Epidermal melanocyte (primary cell): ENCODE measurements at regions not wholly inside any gene's neighbourhood (a gene's known extent, or its start where the extent isn't known, plus 50 kb on each side); places are given as distances from the start of the nearest gene placed in this dataset.

ENCODE experiments used
- DNase-seq: peaks from one replicate; pipeline ENCODE4 v3.0.0; 2011; ENCODE audit warnings: low spot score; ENCODE audit not compliant: insufficient read length

GRCh38 chr6:156160795-156161165 lies 616.4 kb upstream of the ARID1B start:
- DNase-seq = no peak

- DNase-seq = no peak
Observed at GRCh38 chr6:156160007-156160794, 617.0 kb upstream of the ARID1B start.

GRCh38 chr6:156154896-156155295 lies 622.3 kb upstream of the ARID1B start:
- DNase-seq = no peak

- DNase-seq = no peak
Observed at GRCh38 chr6:156150391-156150790, 626.8 kb upstream of the ARID1B start.

- no peak for DNase-seq
Observed at GRCh38 chr6:156146891-156147290, 630.3 kb upstream of the ARID1B start.

DNA sequence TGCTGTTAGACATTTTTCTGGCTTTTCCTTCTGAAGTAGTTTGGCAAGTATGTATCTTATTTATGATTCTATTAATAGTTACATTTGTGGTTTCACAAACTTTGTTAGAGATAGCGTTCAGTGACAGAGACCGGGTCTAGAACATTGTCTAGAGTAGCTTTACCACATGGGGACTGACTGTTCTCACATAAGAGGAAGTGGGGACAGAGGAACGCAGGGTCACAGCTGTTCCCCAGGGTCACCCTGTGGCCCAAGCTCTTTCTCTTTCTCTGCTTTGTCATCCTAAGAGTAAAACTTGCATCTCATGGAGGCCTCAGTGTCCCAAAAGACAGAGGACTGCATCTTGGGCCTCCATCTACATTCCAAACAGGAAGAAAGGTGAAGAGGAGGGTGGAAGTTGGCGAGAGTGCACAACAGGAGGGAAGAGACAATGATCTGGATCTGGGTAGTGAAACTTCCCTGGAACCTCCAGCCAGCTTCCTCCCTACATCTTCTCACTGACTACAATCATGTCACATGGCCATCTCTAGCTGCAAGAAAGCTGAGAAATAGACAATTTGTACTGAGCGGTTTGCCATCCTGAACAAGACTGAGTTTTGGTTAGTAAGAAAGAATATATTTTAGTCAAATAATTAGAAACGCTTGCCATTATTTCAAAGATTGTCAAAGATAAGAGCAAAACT lies 645.8 kb upstream of the ARID1B start:
- no peak for DNase-seq

- no peak for DNase-seq
Observed at GRCh38 chr6:156126535-156126934, 650.6 kb upstream of the ARID1B start.

DNA sequence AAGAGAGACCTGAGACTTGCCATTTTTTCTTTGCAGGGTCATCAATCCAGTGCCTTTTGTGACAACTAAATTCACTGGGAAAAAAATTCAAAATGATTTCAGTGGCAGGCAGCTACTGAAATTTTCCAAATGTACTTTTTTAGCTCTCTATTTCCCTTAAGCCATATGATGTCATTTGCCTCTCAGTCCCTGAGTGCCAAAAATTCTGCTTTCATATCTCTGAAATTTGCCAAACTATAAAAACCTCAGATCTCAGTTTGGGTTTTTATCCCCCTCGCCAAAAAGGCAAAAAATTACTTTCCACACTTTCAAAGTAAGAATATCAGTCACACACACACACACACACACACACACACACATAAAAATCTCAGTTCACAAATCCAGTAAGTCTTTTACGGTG lies 651.3 kb upstream of the ARID1B start:
- DNase-seq = no peak

DNA sequence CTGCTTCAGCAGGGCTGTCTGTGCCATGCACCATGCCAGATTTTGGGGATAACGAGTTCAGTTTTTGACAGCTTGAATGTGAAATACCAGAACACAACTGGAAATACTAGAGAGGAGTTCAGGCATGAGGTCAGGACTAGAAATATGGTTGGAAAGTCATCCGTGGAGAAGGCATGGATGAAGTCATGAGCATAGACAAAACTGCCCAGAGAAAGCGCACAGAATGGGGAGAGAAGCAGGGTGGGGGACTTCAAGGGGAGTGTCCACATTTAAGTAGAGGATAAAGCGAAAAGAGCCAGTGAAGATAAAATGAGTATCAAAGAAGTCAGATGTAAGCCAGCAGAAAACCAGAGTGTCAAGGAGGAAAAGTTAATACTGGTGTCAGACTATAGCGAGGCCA lies 653.4 kb upstream of the ARID1B start:
- DNase-seq = no peak

DNA sequence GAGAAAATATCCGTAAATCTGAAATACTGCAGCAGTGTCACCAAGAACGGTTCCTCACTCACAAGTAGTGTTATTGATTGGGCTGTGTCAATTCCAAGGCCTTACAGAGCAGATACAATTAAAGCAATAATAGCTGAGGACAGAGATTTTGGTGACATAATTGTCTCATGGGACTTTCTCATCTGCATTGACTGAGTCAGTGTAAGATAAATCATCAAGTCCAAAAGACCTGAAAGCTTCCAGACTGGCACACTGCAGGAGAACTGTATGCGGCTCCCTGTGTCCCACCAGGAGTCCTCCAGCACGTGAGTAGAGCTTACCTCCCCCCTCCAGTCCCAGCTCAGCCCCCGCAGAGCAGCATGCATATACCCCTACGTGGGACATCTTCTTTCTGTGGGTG lies 655.2 kb upstream of the ARID1B start:
- no peak for DNase-seq

GRCh38 chr6:156114541-156114940 lies 658.9 kb upstream of the NOX3 start:
- no peak for DNase-seq

- no peak for DNase-seq
Observed at GRCh38 chr6:156113631-156114030, 658.0 kb upstream of the NOX3 start.

DNA sequence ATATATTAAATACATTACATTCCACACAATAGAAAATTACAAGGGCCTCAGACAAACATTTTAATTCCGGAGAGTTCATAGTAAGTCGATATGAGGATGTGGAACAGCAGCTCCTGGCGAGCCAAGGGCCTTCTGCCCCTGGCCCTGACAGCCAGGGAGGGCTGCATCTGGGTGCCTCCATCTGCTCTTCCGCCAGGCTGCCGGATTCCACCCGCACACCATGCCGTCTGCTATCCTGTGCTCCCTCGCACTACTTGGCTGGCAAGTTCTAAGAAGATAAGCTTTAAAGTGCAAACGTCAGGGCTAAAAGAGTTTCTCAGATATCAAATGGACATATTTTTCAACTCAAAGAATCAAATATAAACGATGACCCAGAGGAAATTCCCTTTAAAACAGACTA lies 656.3 kb upstream of the NOX3 start:
- no peak for DNase-seq

GRCh38 chr6:156110249-156110648 lies 654.6 kb upstream of the NOX3 start:
- no peak for DNase-seq

- DNase-seq = no peak
Observed at GRCh38 chr6:156109713-156110112, 654.1 kb upstream of the NOX3 start.

DNA sequence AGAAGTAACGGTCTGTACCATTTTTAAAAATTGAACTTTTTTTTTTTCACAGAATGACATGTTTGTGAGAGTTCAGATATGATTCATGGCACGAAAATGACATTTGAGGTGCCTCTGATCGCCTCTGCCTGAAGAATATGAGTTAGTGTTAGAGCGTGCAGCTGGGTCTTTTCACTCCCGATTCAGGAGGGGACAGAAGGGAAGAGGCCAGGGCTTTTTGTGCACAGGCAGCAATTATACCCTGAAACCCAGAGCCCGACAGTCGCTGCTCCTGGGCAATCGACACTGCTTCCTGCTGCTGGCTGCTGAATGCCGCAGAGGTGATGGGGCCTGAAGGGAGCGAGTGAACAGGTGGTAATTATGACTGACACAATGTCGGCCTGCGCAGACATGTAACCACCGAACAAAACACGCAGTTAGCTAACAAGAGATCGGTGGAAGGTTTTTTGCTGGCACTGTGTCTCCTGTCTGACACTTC lies 652.0 kb upstream of the NOX3 start:
- no peak for DNase-seq

DNA sequence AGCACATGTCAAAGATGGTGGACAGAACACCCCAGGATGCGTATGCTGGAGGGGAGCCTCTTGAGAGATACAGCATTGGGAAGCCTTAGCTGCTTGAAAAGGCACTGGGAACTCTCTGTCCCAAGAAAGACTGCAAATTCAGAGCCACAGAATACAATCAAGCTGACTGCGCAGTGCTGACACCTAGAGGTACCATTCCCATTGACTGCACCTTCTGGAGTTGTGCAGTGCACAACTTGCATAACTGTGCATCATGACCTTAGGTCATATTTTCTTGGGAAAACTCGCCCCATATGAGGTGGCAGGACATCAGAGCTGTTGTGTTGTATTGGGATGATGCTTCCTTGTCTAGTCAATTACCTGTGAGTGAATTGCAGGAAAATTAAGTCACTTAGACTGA lies 646.5 kb upstream of the NOX3 start:
- no peak for DNase-seq

DNA sequence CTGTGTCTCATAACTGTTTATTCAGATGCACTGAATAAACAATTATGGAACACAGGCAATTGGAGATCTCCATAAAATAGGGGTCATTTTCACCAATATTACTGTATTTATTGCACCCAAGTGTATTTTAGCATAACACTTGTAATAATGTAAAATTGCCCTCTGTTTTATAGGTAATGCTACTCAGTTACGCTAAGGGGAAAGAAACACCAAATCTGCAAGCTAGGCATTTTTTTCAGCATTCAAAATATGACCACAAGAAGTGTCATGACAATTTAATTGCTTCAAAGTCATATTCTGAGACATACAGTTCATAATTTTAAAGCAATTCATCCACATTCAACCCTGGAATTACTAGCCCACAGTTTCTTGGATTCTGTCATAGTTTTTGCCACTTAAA lies 643.2 kb upstream of the NOX3 start:
- DNase-seq = no peak

DNA sequence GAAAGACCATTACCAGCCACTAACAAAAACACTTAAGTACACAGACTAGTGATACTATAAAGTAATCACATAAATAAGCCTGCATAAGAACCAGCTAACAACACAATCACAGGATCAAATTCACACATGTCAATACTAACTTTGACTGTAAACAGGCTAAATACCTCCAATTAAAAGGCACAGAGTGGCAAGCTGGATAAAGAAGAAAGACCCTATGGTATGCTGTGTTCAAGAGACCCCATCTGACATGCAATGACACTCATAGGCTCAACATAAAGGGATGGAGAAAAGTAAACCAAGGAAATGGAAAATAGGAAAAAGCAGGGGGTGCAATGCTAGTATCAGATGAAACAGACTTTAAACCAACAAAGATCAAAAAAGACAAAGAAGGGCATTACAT lies 631.8 kb upstream of the NOX3 start:
- DNase-seq = no peak

DNA sequence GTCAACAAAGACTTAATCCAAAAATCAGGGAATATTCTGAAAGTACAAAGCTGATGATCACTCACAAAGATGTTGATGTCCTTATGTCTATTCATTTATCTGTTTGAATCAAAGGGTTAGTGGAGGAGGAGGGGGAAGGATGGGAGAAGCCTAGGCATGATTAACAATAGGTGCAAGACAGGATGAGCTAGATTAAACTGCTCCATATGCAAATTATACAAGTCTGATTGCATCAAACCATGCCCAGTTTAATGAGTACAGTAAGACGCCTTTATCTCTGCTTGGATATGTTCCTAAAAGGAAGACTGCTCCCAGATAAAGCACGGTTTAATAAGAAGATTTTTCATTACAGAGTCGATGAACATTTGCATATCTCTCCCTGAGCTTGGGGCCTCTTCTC lies 626.4 kb upstream of the NOX3 start:
- no peak for DNase-seq

DNA sequence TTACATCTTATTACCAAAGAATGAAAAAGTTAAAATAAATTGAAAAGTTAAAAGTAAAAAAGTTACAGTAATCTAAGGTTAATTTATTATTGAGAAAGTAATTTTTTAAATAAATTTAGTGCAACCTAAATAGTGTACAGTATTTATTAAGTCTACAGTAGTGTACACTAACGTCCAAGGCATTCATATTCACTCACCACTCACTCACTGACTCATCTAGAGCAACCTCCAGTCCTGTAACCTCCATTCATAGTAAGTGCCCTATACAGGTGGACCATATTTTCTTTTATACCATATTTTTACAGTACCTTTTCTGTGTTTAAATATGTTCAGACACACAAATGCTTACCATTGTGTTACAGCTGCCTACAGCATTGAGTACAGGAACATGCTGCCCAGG lies 624.7 kb upstream of the NOX3 start:
- no peak for DNase-seq

DNA sequence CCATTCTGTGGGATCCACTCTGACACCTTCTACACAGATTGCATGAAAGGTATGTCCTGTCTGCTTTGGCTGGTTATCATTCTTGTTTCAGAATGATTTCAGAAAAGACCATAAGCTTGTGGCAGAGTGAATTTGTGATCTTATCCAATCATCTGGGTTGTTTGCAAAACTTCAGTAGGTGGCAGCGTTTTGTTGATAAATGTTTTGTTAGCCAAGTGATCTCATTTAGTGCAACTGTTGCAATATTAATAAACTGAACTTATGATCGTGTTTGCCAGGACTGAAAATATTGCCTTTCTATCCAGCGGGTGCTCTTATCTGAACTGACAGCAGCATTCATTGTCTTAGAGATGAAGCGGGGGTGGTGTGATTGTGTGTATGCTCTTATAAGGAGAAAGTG lies 613.2 kb upstream of the NOX3 start:
- DNase-seq = no peak

GRCh38 chr6:156065849-156066248 lies 610.2 kb upstream of the NOX3 start:
- DNase-seq = no peak
